A549 (cell line): ENCODE measurements at regions not wholly inside any gene's neighbourhood (a gene's known extent, or its start where the extent isn't known, plus 50 kb on each side); places are given as distances from the start of the nearest gene placed in this dataset.
"Not testable (repeated sequence)": the region's sequence is repeated elsewhere in the genome, so short reads cannot be mapped to it uniquely, and the experiment has no call there.

ENCODE experiments used
- CTCF ChIP-seq: fragments of >200 bp; sonication (Bioruptor Twin); formaldehyde crosslinking; IDR thresholded peaks from 3 replicates; pipeline ENCODE4 v1.5.1; 2016
- EP300 ChIP-seq, 2 experiments: fragments of >200 bp; sonication (Bioruptor Twin); formaldehyde crosslinking; IDR thresholded peaks; 2 replicates in 1 of 2; 3 replicates in 1 of 2; pipeline ENCODE4 v1.6.1; 2016 to 2017
- FOSL2 ChIP-seq, 2 experiments: fragments of 450-650 bp in 1 of 2; fragments of >200 bp in 1 of 2; sonication (Bioruptor Twin) in 1 of 2; formaldehyde crosslinking; IDR thresholded peaks; 2 replicates each; pipeline versions ENCODE4 v1.5.0 to v1.6.1; 2016 to 2020; ENCODE audit warnings: mild to moderate bottlenecking in 1 of 2, moderate library complexity in 1 of 2
- JUN ChIP-seq, 2 experiments: fragments of >200 bp; sonication (Bioruptor Twin); formaldehyde crosslinking; IDR thresholded peaks; 2 replicates in 1 of 2; 3 replicates in 1 of 2; pipeline ENCODE4 v1.6.1; 2016 to 2017
- KDM1A ChIP-seq: fragments of 200-600 bp; sonication (generic); IDR thresholded peaks from 2 replicates; pipeline ENCODE4 v1.6.1; 2016; ENCODE audit warnings: low read depth, mild to moderate bottlenecking
- MAFK ChIP-seq: fragments of 450-650 bp; IDR thresholded peaks from 2 replicates; pipeline ENCODE4 v1.6.1; 2014; ENCODE audit not compliant: partially characterized antibody
- MAZ ChIP-seq: fragments of 150-350 bp; IDR thresholded peaks from 2 replicates; pipeline ENCODE4 v1.6.1; 2014; ENCODE audit warnings: antibody characterized with exemption, low read depth, low read length, borderline replicate concordance
- NFE2L2 ChIP-seq: fragments of 150-350 bp; conservative IDR thresholded peaks from 2 replicates; pipeline ENCODE4 v1.6.1; 2014; ENCODE audit warnings: low read length
- POLR2A ChIP-seq: IDR thresholded peaks from 2 replicates; pipeline ENCODE4 v1.6.1; 2012; ENCODE audit warnings: mild to moderate bottlenecking, low read length
- RFX5 ChIP-seq: fragments of 450-650 bp; IDR thresholded peaks from 2 replicates; pipeline ENCODE4 v1.7.1; 2014; ENCODE audit warnings: antibody characterized with exemption, mild to moderate bottlenecking, moderate library complexity
- ZFP36 ChIP-seq: fragments of 450-650 bp; IDR thresholded peaks from 2 replicates; pipeline ENCODE4 v1.6.1; 2014; ENCODE audit warnings: borderline replicate concordance; ENCODE audit not compliant: partially characterized antibody
- ZSCAN20 ChIP-seq: fragments of 250-450 bp; sonication (Bioruptor Pico); IDR thresholded peaks from 2 replicates; pipeline ENCODE4 v1.8.0; 2022; ENCODE audit warnings: mild to moderate bottlenecking, moderate library complexity
- TF ChIP-seq, protein P1 (sequence below): fragments of 150-350 bp; IDR thresholded peaks from 2 replicates; pipeline ENCODE4 v1.6.1; 2014; ENCODE audit warnings: low read depth, mild to moderate bottlenecking, low read length
- TF ChIP-seq, protein P2 (sequence below): fragments of >200 bp; sonication (Bioruptor Twin); formaldehyde crosslinking; IDR thresholded peaks from 3 replicates; pipeline ENCODE4 v1.6.1; 2016

DNA sequence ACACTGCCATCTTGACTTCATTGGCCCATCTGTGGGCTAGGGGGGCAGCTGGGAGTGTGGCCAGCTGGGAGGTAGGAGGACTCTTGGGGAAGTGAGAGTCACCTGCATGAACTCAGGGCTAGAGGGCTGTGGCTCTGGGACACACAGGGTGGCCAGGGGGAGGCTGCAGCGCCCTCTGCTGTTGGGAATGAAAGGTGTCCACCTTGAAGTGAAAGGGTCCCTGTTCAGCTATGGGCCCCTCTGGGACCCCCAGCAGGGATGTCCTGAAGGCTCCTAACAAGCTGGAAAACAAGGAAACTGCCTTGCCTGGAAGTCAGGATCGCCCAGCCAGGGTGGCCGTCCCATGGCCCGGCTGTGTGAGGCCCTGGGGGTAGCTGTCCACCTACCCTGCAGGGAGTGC is 507.8 kb downstream of the FOXD4L4 start:
- not testable (repeated sequence) for TF ChIP-seq CTCF; ZSCAN20 (CRISPR knock-in tag); KDM1A; NFE2L2; EP300 (IDR thresholded peaks at IDR 0.05); JUN (IDR thresholded peaks at IDR 0.05); FOSL2 (IDR thresholded peaks at IDR 0.05); FOSL2 (CRISPR knock-in tag; IDR thresholded peaks at IDR 0.05); MAFK; ZFP36; POLR2A; RFX5; MAZ
- TF ChIP-seq, protein P1, sequence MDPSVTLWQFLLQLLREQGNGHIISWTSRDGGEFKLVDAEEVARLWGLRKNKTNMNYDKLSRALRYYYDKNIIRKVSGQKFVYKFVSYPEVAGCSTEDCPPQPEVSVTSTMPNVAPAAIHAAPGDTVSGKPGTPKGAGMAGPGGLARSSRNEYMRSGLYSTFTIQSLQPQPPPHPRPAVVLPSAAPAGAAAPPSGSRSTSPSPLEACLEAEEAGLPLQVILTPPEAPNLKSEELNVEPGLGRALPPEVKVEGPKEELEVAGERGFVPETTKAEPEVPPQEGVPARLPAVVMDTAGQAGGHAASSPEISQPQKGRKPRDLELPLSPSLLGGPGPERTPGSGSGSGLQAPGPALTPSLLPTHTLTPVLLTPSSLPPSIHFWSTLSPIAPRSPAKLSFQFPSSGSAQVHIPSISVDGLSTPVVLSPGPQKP: not testable (repeated sequence)
- TF ChIP-seq, protein P2, sequence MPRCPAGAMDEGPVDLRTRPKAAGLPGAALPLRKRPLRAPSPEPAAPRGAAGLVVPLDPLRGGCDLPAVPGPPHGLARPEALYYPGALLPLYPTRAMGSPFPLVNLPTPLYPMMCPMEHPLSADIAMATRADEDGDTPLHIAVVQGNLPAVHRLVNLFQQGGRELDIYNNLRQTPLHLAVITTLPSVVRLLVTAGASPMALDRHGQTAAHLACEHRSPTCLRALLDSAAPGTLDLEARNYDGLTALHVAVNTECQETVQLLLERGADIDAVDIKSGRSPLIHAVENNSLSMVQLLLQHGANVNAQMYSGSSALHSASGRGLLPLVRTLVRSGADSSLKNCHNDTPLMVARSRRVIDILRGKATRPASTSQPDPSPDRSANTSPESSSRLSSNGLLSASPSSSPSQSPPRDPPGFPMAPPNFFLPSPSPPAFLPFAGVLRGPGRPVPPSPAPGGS: not testable (repeated sequence)
